Trophoblast cell (in vitro differentiated cells and primary cell): ENCODE measurements at regions not wholly inside any gene's neighbourhood (a gene's known extent, or its start where the extent isn't known, plus 50 kb on each side); places are given as distances from the start of the nearest gene placed in this dataset.

Experiments
- DNase-seq, 2 donors: peaks; one replicate each; pipeline ENCODE4 v3.0.0-alpha.2; 2016
- H2AFZ ChIP-seq: 2 replicates; pipeline ENCODE4 v1.6.1; 2013; ENCODE audit warnings: low read length, moderate library complexity, mild to moderate bottlenecking; ENCODE audit not compliant: insufficient read depth, poor library complexity
- H2AK5ac ChIP-seq: 2 replicates; pipeline ENCODE4 v1.6.1; 2013; ENCODE audit warnings: mild to moderate bottlenecking, low read length
- H2BK120ac ChIP-seq: 2 replicates; pipeline ENCODE4 v1.6.1; 2013; ENCODE audit warnings: low read length, mild to moderate bottlenecking, moderate library complexity; ENCODE audit not compliant: insufficient read depth, poor library complexity
- H2BK12ac ChIP-seq: 2 replicates; pipeline ENCODE4 v1.6.1; 2013; ENCODE audit warnings: mild to moderate bottlenecking, low read length, moderate library complexity
- H2BK5ac ChIP-seq: 2 replicates; pipeline ENCODE4 v1.6.1; 2013; ENCODE audit warnings: low read length, low read depth, moderate library complexity, mild to moderate bottlenecking; ENCODE audit not compliant: poor library complexity
- H3K14ac ChIP-seq: 2 replicates; pipeline ENCODE4 v1.6.1; 2013; ENCODE audit warnings: mild to moderate bottlenecking, low read length
- H3K18ac ChIP-seq: 2 replicates; pipeline ENCODE4 v1.6.1; 2013; ENCODE audit warnings: mild to moderate bottlenecking, low read length
- H3K23ac ChIP-seq: 2 replicates; pipeline ENCODE4 v1.6.1; 2013; ENCODE audit warnings: low read length
- H3K27ac ChIP-seq: 2 replicates; pipeline ENCODE4 v1.5.1; 2013; ENCODE audit warnings: low read depth, mild to moderate bottlenecking, inconsistent platforms, low read length, moderate library complexity
- H3K27me3 ChIP-seq: 2 replicates; pipeline ENCODE4 v1.6.1; 2013; ENCODE audit warnings: inconsistent platforms, mild to moderate bottlenecking, low read length, moderate library complexity; ENCODE audit not compliant: insufficient read depth
- H3K36me3 ChIP-seq, 2 experiments: 1 replicate in 1 of 2; 2 replicates in 1 of 2; pipeline ENCODE4 v1.6.1; 2013; ENCODE audit warnings: low read length in 2 of 2, mild to moderate bottlenecking in 2 of 2, moderate library complexity in 1 of 2; ENCODE audit not compliant: insufficient read depth in 2 of 2, control insufficient read depth in 1 of 2
- H3K4ac ChIP-seq: 2 replicates; pipeline ENCODE4 v1.6.1; 2013; ENCODE audit warnings: low read depth, mild to moderate bottlenecking, low read length, moderate library complexity
- H3K4me1 ChIP-seq, 2 experiments: 1 replicate in 1 of 2; 2 replicates in 1 of 2; pipeline ENCODE4 v1.6.1; 2013; ENCODE audit warnings: low read length in 2 of 2, mild to moderate bottlenecking in 2 of 2, moderate library complexity in 1 of 2; ENCODE audit not compliant: insufficient read depth in 2 of 2, control insufficient read depth in 1 of 2
- H3K4me2 ChIP-seq: 2 replicates; pipeline ENCODE4 v1.6.1; 2013; ENCODE audit warnings: inconsistent platforms, mild to moderate bottlenecking, low read length, moderate library complexity
- H3K4me3 ChIP-seq: 2 replicates; pipeline ENCODE4 v1.5.1; 2013; ENCODE audit warnings: mild to moderate bottlenecking, low read depth, low read length, inconsistent platforms
- H3K79me1 ChIP-seq: one replicate; pipeline ENCODE4 v1.6.1; 2013; ENCODE audit warnings: low read length
- H3K79me2 ChIP-seq: 2 replicates; pipeline ENCODE4 v1.6.1; 2013; ENCODE audit warnings: low read length, mild to moderate bottlenecking; ENCODE audit not compliant: control insufficient read depth, insufficient read depth, poor library complexity
- H3K9ac ChIP-seq: 2 replicates; pipeline ENCODE4 v1.6.1; 2013; ENCODE audit warnings: mild to moderate bottlenecking, low read length
- H3K9me3 ChIP-seq: 2 replicates; pipeline ENCODE4 v1.6.1; 2013; ENCODE audit warnings: low read depth, mild to moderate bottlenecking, control low read depth, inconsistent platforms, low read length; ENCODE audit not compliant: insufficient read depth
- H4K12ac ChIP-seq: 2 replicates; pipeline ENCODE4 v1.6.1; 2013; ENCODE audit warnings: low read depth, mild to moderate bottlenecking, low read length, moderate library complexity
- H4K8ac ChIP-seq: 2 replicates; pipeline ENCODE4 v1.6.1; 2013; ENCODE audit warnings: low read depth, mild to moderate bottlenecking, low read length, moderate library complexity
- H4K91ac ChIP-seq: one replicate; pipeline ENCODE4 v1.6.1; 2013; ENCODE audit warnings: low read depth, mild to moderate bottlenecking, low read length, moderate library complexity
- WGBS: extraction: QIAGEN DNeasy Blood & Tissue Kit; methylation state at CpG from one replicate; pipeline ENCODE4 v1.1.7; 2013; ENCODE audit warnings: missing lambda C conversion rate; ENCODE audit not compliant: insufficient read length, insufficient coverage; ENCODE audit errors: extremely low coverage; 5-methylcytosine and 5-hydroxymethylcytosine counted together

GRCh38 chr1:80113168-80114038 is 1106.9 kb upstream of the ADGRL4 start:
- Histone ChIP-seq H3K9ac (no peak overlapping the region), H3K79me2 (no peaks in the 10 kb centered on the region), H3K4me3 (no peak overlapping the region), H2AFZ (no peak overlapping the region), H3K4me1 (no peaks in the 10 kb centered on the region), H3K36me3 (no peaks in the 10 kb centered on the region), H2AK5ac (no peak overlapping the region), H3K4me2 (no peak overlapping the region), H3K79me1 (no peaks in the 10 kb centered on the region), H4K91ac (no peak overlapping the region), H3K27ac (no peak overlapping the region), H3K23ac (no peak overlapping the region), H4K8ac (no peak overlapping the region), H3K27me3 (no peaks in the 10 kb centered on the region), H2BK120ac (no peak overlapping the region), H3K14ac (no peak overlapping the region), H3K18ac (no peak overlapping the region), H4K12ac (no peak overlapping the region), H3K4ac (no peak overlapping the region), H2BK12ac (no peak overlapping the region), H2BK5ac (no peak overlapping the region), H3K9me3 (no peaks in the 10 kb centered on the region)
- WGBS, result no CpG with 5 or more reads among the region's 3 CpGs
- DNase-seq, result no peak

GRCh38 chr1:80101159-80101558 is 1094.6 kb upstream of the ADGRL4 start:
- H3K4me1 ChIP-seq, result no peaks in the 10 kb centered on the region
- no peak overlapping the region for H4K12ac ChIP-seq
- no peak overlapping the region for H3K4ac ChIP-seq
- H2BK12ac ChIP-seq, result no peak overlapping the region
- H3K36me3 ChIP-seq, result no peaks in the 10 kb centered on the region
- no peak overlapping the region for H3K4me2 ChIP-seq
- H3K27ac ChIP-seq, result no peak overlapping the region
- no peak overlapping the region for H4K91ac ChIP-seq
- no peak overlapping the region for H3K23ac ChIP-seq
- H3K9ac ChIP-seq, result no peak overlapping the region
- no peak overlapping the region for H2AFZ ChIP-seq
- H3K27me3 ChIP-seq, result no peaks in the 10 kb centered on the region
- no peak overlapping the region for H2BK120ac ChIP-seq
- H4K8ac ChIP-seq, result no peak overlapping the region
- H2BK5ac ChIP-seq, result no peak overlapping the region
- no peak overlapping the region for H3K18ac ChIP-seq
- H3K79me1 ChIP-seq, result no peaks in the 10 kb centered on the region
- no peak overlapping the region for H3K4me3 ChIP-seq
- H3K79me2 ChIP-seq, result no peaks in the 10 kb centered on the region
- no CpG with 5 or more reads among the region's 2 CpGs for WGBS
- no peak overlapping the region for H3K14ac ChIP-seq
- H2AK5ac ChIP-seq, result no peak overlapping the region
- no peak for DNase-seq
- no peaks in the 10 kb centered on the region for H3K9me3 ChIP-seq

GRCh38 chr1:80099713-80100112 is 1093.2 kb upstream of the ADGRL4 start:
- WGBS, result no CpG with 5 or more reads among the region's 1 CpG

GRCh38 chr1:80085067-80085466 is 1078.5 kb upstream of the ADGRL4 start:
- no peak overlapping the region for H4K91ac ChIP-seq
- H3K4ac ChIP-seq, result no peak overlapping the region
- no peak overlapping the region for H2BK12ac ChIP-seq
- H3K79me1 ChIP-seq, result no peaks in the 10 kb centered on the region
- no peak overlapping the region for H3K23ac ChIP-seq
- no peaks in the 10 kb centered on the region for H3K27me3 ChIP-seq
- no peaks in the 10 kb centered on the region for H3K4me1 ChIP-seq
- no peak overlapping the region for H4K12ac ChIP-seq
- H2BK5ac ChIP-seq, result no peak overlapping the region
- H3K18ac ChIP-seq, result no peak overlapping the region
- H3K9me3 ChIP-seq, result no peaks in the 10 kb centered on the region
- no peak for DNase-seq
- H2AFZ ChIP-seq, result no peak overlapping the region
- no peak overlapping the region for H2AK5ac ChIP-seq
- H3K36me3 ChIP-seq, result no peaks in the 10 kb centered on the region
- H4K8ac ChIP-seq, result no peak overlapping the region
- no peak overlapping the region for H3K14ac ChIP-seq
- no peak overlapping the region for H3K9ac ChIP-seq
- H3K79me2 ChIP-seq, result no peaks in the 10 kb centered on the region
- no peak overlapping the region for H3K27ac ChIP-seq
- no peak overlapping the region for H3K4me3 ChIP-seq
- H2BK120ac ChIP-seq, result no peak overlapping the region
- H3K4me2 ChIP-seq, result no peak overlapping the region

More at GRCh38 chr1:80099713-80100112, 1093.2 kb upstream of the ADGRL4 start:
- Histone ChIP-seq H3K4me2 (no peak overlapping the region), H3K18ac (no peak overlapping the region), H3K14ac (no peak overlapping the region), H2BK120ac (no peak overlapping the region), H3K4ac (no peak overlapping the region), H3K27ac (no peak overlapping the region), H4K91ac (no peak overlapping the region), H2BK12ac (no peak overlapping the region), H3K79me1 (no peaks in the 10 kb centered on the region), H4K8ac (no peak overlapping the region), H3K27me3 (no peaks in the 10 kb centered on the region), H3K36me3 (no peaks in the 10 kb centered on the region), H4K12ac (no peak overlapping the region), H3K23ac (no peak overlapping the region), H3K9me3 (no peaks in the 10 kb centered on the region), H3K9ac (no peak overlapping the region), H2AFZ (no peak overlapping the region), H2AK5ac (no peak overlapping the region), H3K79me2 (no peaks in the 10 kb centered on the region), H2BK5ac (no peak overlapping the region), H3K4me3 (no peak overlapping the region), H3K4me1 (no peaks in the 10 kb centered on the region)
- no peak for DNase-seq
